Spleen (tissue), 3 donors: ENCODE measurements at regions not wholly inside any gene's neighbourhood (a gene's known extent, or its start where the extent isn't known, plus 50 kb on each side); places are given as distances from the start of the nearest gene placed in this dataset.

Experiments used
- POLR2A ChIP-seq, 3 donors: fragments of 450-650 bp; IDR thresholded peaks; one replicate each; pipeline ENCODE4 v1.5.1; 2017; ENCODE audit warnings: antibody characterized with exemption in 3 of 3, mild to moderate bottlenecking in 1 of 3
- POLR2AphosphoS5 ChIP-seq, 3 donors: sonication (generic); formaldehyde crosslinking; IDR thresholded peaks; one replicate each; pipeline ENCODE4 v1.5.1; 2017; ENCODE audit warnings: antibody characterized with exemption in 3 of 3

DNA sequence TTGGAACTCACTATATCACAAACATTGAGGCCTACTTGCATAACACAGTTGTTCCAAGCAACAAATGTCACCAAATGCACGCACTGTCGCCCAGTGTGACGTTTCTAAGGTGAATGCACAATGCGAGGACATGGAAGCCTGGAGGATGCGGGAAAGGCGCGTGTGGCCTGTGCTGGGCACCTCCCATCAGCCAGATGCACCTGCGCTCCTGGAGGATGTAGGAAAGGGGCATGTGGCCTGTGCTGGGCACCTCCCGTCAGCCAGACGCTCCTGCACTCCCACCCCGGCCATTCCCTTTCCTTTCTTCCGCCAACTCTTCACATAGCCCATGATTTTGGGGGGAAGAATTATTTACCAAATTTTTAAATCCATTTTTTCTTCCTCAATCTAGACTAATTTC is 202.4 kb upstream of the SOX1 start:
- no peak for TF ChIP-seq POLR2A (IDR thresholded peaks at IDR 0.05)
- TF ChIP-seq POLR2AphosphoS5 (IDR thresholded peaks at IDR 0.05): no peak
